Astrocyte (in vitro differentiated cells and primary cell): ENCODE measurements at regions not wholly inside any gene's neighbourhood (a gene's known extent, or its start where the extent isn't known, plus 50 kb on each side); places are given as distances from the start of the nearest gene placed in this dataset.

ENCODE experiments used
- DNase-seq: peaks from one replicate; pipeline ENCODE4 v3.0.0-alpha.2; 2010; ENCODE audit warnings: low read depth
- FAIRE-seq: peaks from 2 replicates; lab custom pipeline; 2011; peaks lifted over from hg19 to GRCh38; lab: Jason Lieb, UNC
- H2AFZ ChIP-seq: 2 replicates; pipeline ENCODE4 v1.6.0; 2012; ENCODE audit warnings: low read depth, low read length, inconsistent platforms
- H3K27ac ChIP-seq: 2 replicates; pipeline ENCODE4 v1.5.1; 2011; ENCODE audit warnings: low read depth, low read length, inconsistent platforms
- H3K27me3 ChIP-seq: 2 replicates; pipeline ENCODE4 v1.6.0; 2011; ENCODE audit warnings: low read length, inconsistent platforms; ENCODE audit not compliant: insufficient read depth
- H3K36me3 ChIP-seq: 2 replicates; pipeline ENCODE4 v1.5.1; 2011; ENCODE audit warnings: low read length, inconsistent platforms; ENCODE audit not compliant: insufficient read depth
- H3K4me1 ChIP-seq: 2 replicates; pipeline ENCODE4 v1.5.1; 2011; ENCODE audit warnings: low read length, inconsistent platforms; ENCODE audit not compliant: insufficient read depth
- H3K4me2 ChIP-seq: 2 replicates; pipeline ENCODE4 v1.6.0; 2012; ENCODE audit warnings: low read length, inconsistent platforms
- H3K4me3 ChIP-seq: 2 replicates; pipeline ENCODE4 v1.5.1; 2011; ENCODE audit warnings: low read depth, mild to moderate bottlenecking, low read length, inconsistent platforms; ENCODE audit not compliant: insufficient read depth
- H3K79me2 ChIP-seq: 2 replicates; pipeline ENCODE4 v1.6.0; 2012; ENCODE audit warnings: mild to moderate bottlenecking, low read length, inconsistent platforms; ENCODE audit not compliant: insufficient read depth
- H3K9ac ChIP-seq: 2 replicates; pipeline ENCODE4 v1.6.0; 2012; ENCODE audit warnings: mild to moderate bottlenecking, low read length, inconsistent platforms
- H3K9me3 ChIP-seq: 2 replicates; pipeline ENCODE4 v1.5.1; 2012; ENCODE audit warnings: low read depth, mild to moderate bottlenecking, low read length, inconsistent platforms; ENCODE audit not compliant: insufficient read depth
- H4K20me1 ChIP-seq: 2 replicates; pipeline ENCODE4 v1.6.0; 2012; ENCODE audit warnings: low read length, inconsistent platforms; ENCODE audit not compliant: insufficient read depth
- H3K27ac Mint-ChIP-seq: one replicate; pipeline ENCODE4 v1.8.0; 2021; ENCODE audit warnings: mild to moderate bottlenecking, mixed read lengths; ENCODE audit not compliant: unreplicated experiment
- H3K27me3 Mint-ChIP-seq: one replicate; pipeline ENCODE4 v1.8.0; 2021; ENCODE audit warnings: low read depth, mixed read lengths; ENCODE audit not compliant: unreplicated experiment
- H3K36me3 Mint-ChIP-seq: one replicate; pipeline ENCODE4 v1.8.0; 2021; ENCODE audit warnings: low read depth, mixed read lengths; ENCODE audit not compliant: unreplicated experiment
- H3K4me1 Mint-ChIP-seq: one replicate; pipeline ENCODE4 v1.8.0; 2021; ENCODE audit warnings: low read depth, mixed read lengths; ENCODE audit not compliant: unreplicated experiment
- H3K4me3 Mint-ChIP-seq: one replicate; pipeline ENCODE4 v1.8.0; 2021; ENCODE audit warnings: mild to moderate bottlenecking, moderate library complexity, mixed read lengths; ENCODE audit not compliant: unreplicated experiment
- H3K9me3 Mint-ChIP-seq: one replicate; pipeline ENCODE4 v1.8.0; 2021; ENCODE audit warnings: mild to moderate bottlenecking, mixed read lengths; ENCODE audit not compliant: unreplicated experiment
- EZH2 ChIP-seq: IDR thresholded peaks from 2 replicates; pipeline ENCODE4 v1.6.1; 2012; ENCODE audit warnings: mild to moderate bottlenecking, low read length, inconsistent platforms; ENCODE audit not compliant: insufficient read depth
- TF ChIP-seq, protein P1 (sequence below): IDR thresholded peaks from 2 replicates; pipeline ENCODE4 v1.5.1; 2011; ENCODE audit warnings: low read depth, mild to moderate bottlenecking, inconsistent platforms, low read length, moderate library complexity; ENCODE audit not compliant: insufficient read depth

DNA sequence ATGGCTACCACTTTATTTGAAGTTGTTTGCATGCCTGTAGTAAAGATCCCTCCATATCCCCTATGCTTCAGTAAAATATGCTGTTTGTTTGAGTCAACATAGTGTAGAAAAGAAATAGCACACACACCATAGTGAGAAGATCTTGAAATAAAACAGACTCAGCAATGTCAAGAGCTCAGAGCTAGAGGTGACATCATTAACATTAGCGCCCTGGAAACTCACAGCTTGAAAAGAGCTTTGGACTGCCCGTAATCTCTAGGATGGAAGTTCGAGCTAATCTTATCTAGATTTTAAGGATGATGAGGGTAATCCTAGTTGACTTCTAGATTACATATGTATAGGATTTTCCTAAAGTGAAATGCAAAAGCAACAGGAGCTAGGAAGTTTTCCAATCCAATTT is 275.6 kb downstream of the SMARCA1 start:
- Histone ChIP-seq H3K9ac (no peak overlapping the region), H3K4me3 (no peak overlapping the region), H3K27ac (no peak overlapping the region), H3K9me3 (no peaks in the 10 kb centered on the region), H2AFZ (no peak overlapping the region), H3K36me3 (no peaks in the 10 kb centered on the region), H3K79me2 (no peaks in the 10 kb centered on the region), H3K4me2 (no peak overlapping the region), H4K20me1 (no peaks in the 10 kb centered on the region), H3K27me3 (no peaks in the 10 kb centered on the region), H3K4me1 (no peaks in the 10 kb centered on the region)
- no peak for TF ChIP-seq EZH2
- TF ChIP-seq, protein P1, sequence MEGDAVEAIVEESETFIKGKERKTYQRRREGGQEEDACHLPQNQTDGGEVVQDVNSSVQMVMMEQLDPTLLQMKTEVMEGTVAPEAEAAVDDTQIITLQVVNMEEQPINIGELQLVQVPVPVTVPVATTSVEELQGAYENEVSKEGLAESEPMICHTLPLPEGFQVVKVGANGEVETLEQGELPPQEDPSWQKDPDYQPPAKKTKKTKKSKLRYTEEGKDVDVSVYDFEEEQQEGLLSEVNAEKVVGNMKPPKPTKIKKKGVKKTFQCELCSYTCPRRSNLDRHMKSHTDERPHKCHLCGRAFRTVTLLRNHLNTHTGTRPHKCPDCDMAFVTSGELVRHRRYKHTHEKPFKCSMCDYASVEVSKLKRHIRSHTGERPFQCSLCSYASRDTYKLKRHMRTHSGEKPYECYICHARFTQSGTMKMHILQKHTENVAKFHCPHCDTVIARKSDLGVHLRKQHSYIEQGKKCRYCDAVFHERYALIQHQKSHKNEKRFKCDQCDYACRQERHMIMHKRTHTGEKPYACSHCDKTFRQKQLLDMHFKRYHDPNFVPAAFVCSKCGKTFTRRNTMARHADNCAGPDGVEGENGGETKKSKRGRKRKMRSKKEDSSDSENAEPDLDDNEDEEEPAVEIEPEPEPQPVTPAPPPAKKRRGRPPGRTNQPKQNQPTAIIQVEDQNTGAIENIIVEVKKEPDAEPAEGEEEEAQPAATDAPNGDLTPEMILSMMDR: no peak
- DNase-seq: no peak
- no peak overlapping the region for H3K4me3 Mint-ChIP-seq
- no peaks in the 10 kb centered on the region for H3K27me3 Mint-ChIP-seq
- no peak overlapping the region for H3K27ac Mint-ChIP-seq
- H3K4me1 Mint-ChIP-seq: no peaks in the 10 kb centered on the region
- H3K36me3 Mint-ChIP-seq: no peaks in the 10 kb centered on the region
- peaks cover 2% of the 10 kb centered on the region for H3K9me3 Mint-ChIP-seq
- FAIRE-seq: no peak

DNA sequence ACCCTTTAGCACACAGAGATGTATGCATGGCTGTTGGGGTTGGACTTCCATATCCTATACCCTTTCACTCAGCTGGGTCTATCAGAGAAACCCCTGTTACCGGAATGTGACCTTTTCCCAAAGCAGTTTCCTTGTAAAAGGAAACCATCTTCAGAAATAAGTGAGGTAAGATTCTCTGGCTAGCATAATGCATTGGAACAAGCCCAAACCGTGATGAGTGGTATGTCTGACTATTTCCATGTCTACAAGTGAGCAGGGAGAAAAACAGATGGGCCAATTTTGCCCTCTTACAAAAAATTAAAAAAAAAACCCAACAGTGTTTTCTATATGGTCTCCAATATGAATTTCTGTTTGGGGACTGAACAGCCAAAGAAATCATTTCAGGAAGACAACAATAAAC is 283.9 kb downstream of the SMARCA1 start:
- Mint-ChIP-seq H3K4me3 (no peak overlapping the region), H3K27ac (peak overlapping the region; percentile 72)
- no peaks in the 10 kb centered on the region for H3K9me3 ChIP-seq

DNA sequence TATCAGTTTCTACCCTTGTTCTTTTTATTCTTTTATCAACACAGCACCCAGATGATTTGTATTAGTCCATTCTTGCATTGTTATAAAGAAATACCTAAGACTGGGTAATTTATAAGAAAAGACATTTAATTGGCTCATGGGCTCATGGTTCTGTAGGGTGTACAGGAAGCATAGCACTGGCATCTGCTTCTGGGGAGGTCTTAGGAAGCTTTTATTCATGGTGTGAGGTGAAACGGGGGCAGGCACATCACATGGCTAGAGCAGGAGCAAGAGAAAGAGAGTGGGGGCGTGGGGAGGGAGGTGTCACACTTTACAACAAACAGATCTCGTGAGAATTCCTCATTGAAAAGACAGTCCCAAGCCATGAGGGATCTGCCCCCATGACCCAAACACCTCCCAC is 285.3 kb downstream of the SMARCA1 start:
- DNase-seq: peak; percentile 60
- Mint-ChIP-seq H3K36me3 (peaks cover 2% of the 10 kb centered on the region), H3K4me3 (no peak overlapping the region), H3K27me3 (no peaks in the 10 kb centered on the region), H3K9me3 (no peaks in the 10 kb centered on the region), H3K27ac (peak overlapping the region; percentile 53), H3K4me1 (peaks cover 17% of the 10 kb centered on the region)
- no peak overlapping the region for H3K9ac ChIP-seq
- H3K27me3 ChIP-seq: no peaks in the 10 kb centered on the region
- no peak overlapping the region for H3K4me2 ChIP-seq
- no peak overlapping the region for H2AFZ ChIP-seq
- peaks cover 4% of the 10 kb centered on the region for H3K4me1 ChIP-seq
- no peaks in the 10 kb centered on the region for H4K20me1 ChIP-seq
- H3K27ac ChIP-seq: no peak overlapping the region
- no peak for FAIRE-seq
- H3K9me3 ChIP-seq: no peaks in the 10 kb centered on the region
- no peak overlapping the region for H3K4me3 ChIP-seq
- TF ChIP-seq, protein P1: no peak
- no peak for TF ChIP-seq EZH2
- H3K36me3 ChIP-seq: no peaks in the 10 kb centered on the region
- H3K79me2 ChIP-seq: no peaks in the 10 kb centered on the region

More for the DNA sequence above, 283.9 kb downstream of the SMARCA1 start:
- no peak for TF ChIP-seq EZH2
- TF ChIP-seq, protein P1: no peak
- Histone ChIP-seq H3K4me2 (peak overlapping the region; percentile 69), H4K20me1 (no peaks in the 10 kb centered on the region), H3K36me3 (no peaks in the 10 kb centered on the region), H3K79me2 (no peaks in the 10 kb centered on the region), H3K4me3 (no peak overlapping the region), H3K9ac (peak overlapping the region; percentile 29), H2AFZ (no peak overlapping the region), H3K27me3 (no peaks in the 10 kb centered on the region), H3K4me1 (peaks cover 4% of the 10 kb centered on the region), H3K27ac (peak overlapping the region; percentile 82)
- Mint-ChIP-seq H3K9me3 (no peaks in the 10 kb centered on the region), H3K36me3 (peaks cover 2% of the 10 kb centered on the region), H3K27me3 (no peaks in the 10 kb centered on the region), H3K4me1 (peaks cover 8% of the 10 kb centered on the region)
- FAIRE-seq (peak; percentile 64), DNase-seq (peak; percentile 90)
